ENCODE measurements at regions not wholly inside any gene's neighbourhood (a gene's known extent, or its start where the extent isn't known, plus 50 kb on each side); places are given as distances from the start of the nearest gene placed in this dataset.

GRCh38 chr1:56355422-56355821, 223.9 kb downstream of the PLPP3 start:
- DNase-seq (ENCODE audit: low read depth) = no peak

- DNase-seq (ENCODE audit: low read depth) = no peak
Measured at GRCh38 chr1:56345831-56346230, 233.5 kb downstream of the PLPP3 start.

GRCh38 chr1:56340977-56341376, 238.4 kb downstream of the PLPP3 start:
- DNase-seq (ENCODE audit: low read depth) = no peak

GRCh38 chr1:56339786-56340465, 239.4 kb downstream of the PLPP3 start:
- no peak for DNase-seq (ENCODE audit: low read depth)

- DNase-seq (ENCODE audit: low read depth) = no peak
Measured at GRCh38 chr1:56339093-56339492, 240.3 kb downstream of the PLPP3 start.

GRCh38 chr1:56336982-56337381, 242.4 kb downstream of the PLPP3 start:
- no peak for DNase-seq (ENCODE audit: low read depth)

- DNase-seq (ENCODE audit: low read depth) = no peak
Measured at GRCh38 chr1:56335394-56335793, 244.0 kb downstream of the PLPP3 start.

- DNase-seq (ENCODE audit: low read depth) = no peak
Measured at GRCh38 chr1:56334047-56334446, 245.3 kb downstream of the PLPP3 start.

- no peak for DNase-seq (ENCODE audit: low read depth)
Measured at GRCh38 chr1:56333461-56333860, 245.9 kb downstream of the PLPP3 start.

GRCh38 chr1:56331892-56332567, 247.3 kb downstream of the PLPP3 start:
- no peak for DNase-seq (ENCODE audit: low read depth)

GRCh38 chr1:56331207-56331891, 248.0 kb downstream of the PLPP3 start:
- DNase-seq (ENCODE audit: low read depth) = no peak

GRCh38 chr1:56330391-56331026, 248.9 kb downstream of the PLPP3 start:
- no peak for DNase-seq (ENCODE audit: low read depth)

- no peak for DNase-seq (ENCODE audit: low read depth)
Measured at GRCh38 chr1:56329970-56330369, 249.4 kb downstream of the PLPP3 start.

- no peak for DNase-seq (ENCODE audit: low read depth)
Measured at GRCh38 chr1:56327195-56327594, 252.2 kb downstream of the PLPP3 start.

GRCh38 chr1:56326056-56326455, 253.3 kb downstream of the PLPP3 start:
- DNase-seq (ENCODE audit: low read depth) = no peak

GRCh38 chr1:56324504-56324903, 254.9 kb downstream of the PLPP3 start:
- no peak for DNase-seq (ENCODE audit: low read depth)

GRCh38 chr1:56322211-56322610, 257.2 kb downstream of the PLPP3 start:
- no peak for DNase-seq (ENCODE audit: low read depth)

- DNase-seq (ENCODE audit: low read depth) = no peak
Measured at GRCh38 chr1:56321150-56321490, 258.2 kb downstream of the PLPP3 start.

- no peak for DNase-seq (ENCODE audit: low read depth)
Measured at GRCh38 chr1:56320464-56321149, 258.8 kb downstream of the PLPP3 start.

- no peak for DNase-seq (ENCODE audit: low read depth)
Measured at GRCh38 chr1:56317722-56318121, 261.6 kb downstream of the PLPP3 start.

- no peak for DNase-seq (ENCODE audit: low read depth)
Measured at GRCh38 chr1:56315293-56315942, 263.9 kb downstream of the PLPP3 start.

- DNase-seq (ENCODE audit: low read depth) = no peak
Measured at GRCh38 chr1:56313560-56313959, 265.8 kb downstream of the PLPP3 start.
